Fibroblast of lung (primary cell): ENCODE measurements at regions not wholly inside any gene's neighbourhood (a gene's known extent, or its start where the extent isn't known, plus 50 kb on each side); places are given as distances from the start of the nearest gene placed in this dataset.

ENCODE experiments used
- DNase-seq, 2 donors: peaks; one replicate each; pipeline versions ENCODE4 v3.0.0 to v3.0.0-alpha.2; 2010; ENCODE audit warnings: low read depth in 2 of 2
- H2AFZ ChIP-seq: 2 replicates; pipeline ENCODE4 v1.5.1; 2012; ENCODE audit warnings: low read length, control low read depth, inconsistent platforms
- H3K27ac ChIP-seq: 2 replicates; pipeline ENCODE4 v1.5.1; 2011; ENCODE audit warnings: low read length, control low read depth; ENCODE audit not compliant: insufficient read depth
- H3K27me3 ChIP-seq: 2 replicates; pipeline ENCODE4 v1.5.1; 2011; ENCODE audit warnings: mild to moderate bottlenecking, low read length; ENCODE audit not compliant: control insufficient read depth, insufficient read depth
- H3K36me3 ChIP-seq: 2 replicates; pipeline ENCODE4 v1.5.1; 2011; ENCODE audit warnings: low read length; ENCODE audit not compliant: control insufficient read depth, insufficient read depth
- H3K4me1 ChIP-seq: 2 replicates; pipeline ENCODE4 v1.5.1; 2011; ENCODE audit warnings: low read length; ENCODE audit not compliant: control insufficient read depth, insufficient read depth; ENCODE audit errors: extremely low read depth
- H3K4me2 ChIP-seq: 2 replicates; pipeline ENCODE4 v1.5.1; 2011; ENCODE audit warnings: low read length, control low read depth; ENCODE audit not compliant: insufficient read depth; ENCODE audit errors: extremely low read depth
- H3K4me3 ChIP-seq, 4 experiments: fragments of 200-600 bp in 1 of 4; sonication (generic) in 1 of 4; replicated peaks in 1 of 4; 2 replicates each; pipeline ENCODE4 v1.5.1; 2011 to 2016; ENCODE audit warnings: low read length in 4 of 4, low read depth in 3 of 4, mild to moderate bottlenecking in 3 of 4, control low read depth in 2 of 4, inconsistent platforms in 1 of 4, mixed read lengths in 1 of 4; ENCODE audit not compliant: insufficient read depth in 1 of 4; ENCODE audit errors: control extremely low read depth in 1 of 4
- H3K79me2 ChIP-seq: 2 replicates; pipeline ENCODE4 v1.5.1; 2012; ENCODE audit warnings: mild to moderate bottlenecking, low read length, inconsistent platforms; ENCODE audit not compliant: control insufficient read depth, insufficient read depth
- H3K9ac ChIP-seq: 2 replicates; pipeline ENCODE4 v1.5.1; 2011; ENCODE audit warnings: mild to moderate bottlenecking, low read length, control low read depth; ENCODE audit not compliant: insufficient read depth
- H3K9me3 ChIP-seq: 2 replicates; pipeline ENCODE4 v1.5.1; 2012; ENCODE audit warnings: low read depth, low read length; ENCODE audit not compliant: control insufficient read depth, insufficient read depth
- H4K20me1 ChIP-seq: 2 replicates; pipeline ENCODE4 v1.5.1; 2011; ENCODE audit warnings: low read length; ENCODE audit not compliant: control insufficient read depth, insufficient read depth; ENCODE audit errors: extremely low read depth
- EZH2 ChIP-seq: IDR thresholded peaks from 2 replicates; pipeline ENCODE4 v1.5.1; 2012; ENCODE audit warnings: low read length, control low read depth, mild to moderate bottlenecking; ENCODE audit errors: missing control alignments
- TF ChIP-seq, protein P1 (sequence below), 2 donors: IDR thresholded peaks in 1 of 2; conservative IDR thresholded peaks in 1 of 2; 1 replicate in 1 of 2; 2 replicates in 1 of 2; pipeline ENCODE4 v1.5.1; 2011 to 2012; ENCODE audit warnings: low read length in 2 of 2, control low read depth in 1 of 2, inconsistent platforms in 1 of 2, low read depth in 1 of 2, mild to moderate bottlenecking in 1 of 2

DNA sequence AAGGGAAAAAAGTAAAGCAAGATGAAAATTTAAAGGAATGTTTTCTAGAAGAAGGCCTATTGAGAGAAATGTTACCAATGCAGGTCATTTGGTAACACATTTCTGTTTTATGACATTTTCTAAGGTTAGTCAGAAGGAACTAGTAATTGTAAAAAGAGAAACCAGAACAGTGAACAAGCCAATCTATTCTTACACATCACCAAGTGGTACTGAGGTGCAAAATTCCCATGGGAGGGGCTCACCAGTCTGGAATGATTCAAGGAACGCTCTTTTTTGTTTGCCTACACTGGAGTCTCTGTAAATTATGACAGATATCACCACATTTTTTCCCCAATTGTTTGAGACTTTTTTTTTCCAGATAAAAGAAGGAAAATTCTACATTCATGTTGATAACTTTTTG lies 404.7 kb upstream of the CNKSR2 start:
- H2AFZ ChIP-seq = no peak overlapping the region
- no peak overlapping the region for H3K27ac ChIP-seq
- TF ChIP-seq, protein P1, sequence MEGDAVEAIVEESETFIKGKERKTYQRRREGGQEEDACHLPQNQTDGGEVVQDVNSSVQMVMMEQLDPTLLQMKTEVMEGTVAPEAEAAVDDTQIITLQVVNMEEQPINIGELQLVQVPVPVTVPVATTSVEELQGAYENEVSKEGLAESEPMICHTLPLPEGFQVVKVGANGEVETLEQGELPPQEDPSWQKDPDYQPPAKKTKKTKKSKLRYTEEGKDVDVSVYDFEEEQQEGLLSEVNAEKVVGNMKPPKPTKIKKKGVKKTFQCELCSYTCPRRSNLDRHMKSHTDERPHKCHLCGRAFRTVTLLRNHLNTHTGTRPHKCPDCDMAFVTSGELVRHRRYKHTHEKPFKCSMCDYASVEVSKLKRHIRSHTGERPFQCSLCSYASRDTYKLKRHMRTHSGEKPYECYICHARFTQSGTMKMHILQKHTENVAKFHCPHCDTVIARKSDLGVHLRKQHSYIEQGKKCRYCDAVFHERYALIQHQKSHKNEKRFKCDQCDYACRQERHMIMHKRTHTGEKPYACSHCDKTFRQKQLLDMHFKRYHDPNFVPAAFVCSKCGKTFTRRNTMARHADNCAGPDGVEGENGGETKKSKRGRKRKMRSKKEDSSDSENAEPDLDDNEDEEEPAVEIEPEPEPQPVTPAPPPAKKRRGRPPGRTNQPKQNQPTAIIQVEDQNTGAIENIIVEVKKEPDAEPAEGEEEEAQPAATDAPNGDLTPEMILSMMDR (conservative IDR thresholded peaks at IDR 0.05 in 1 of 2, IDR thresholded peaks at IDR 0.05 in 1 of 2; ENCODE audit: low read depth in 1 of 2, low read length in 2 of 2) = no peak
- no peak for TF ChIP-seq EZH2
- H3K4me3 ChIP-seq = no peak overlapping the region
- H3K4me2 ChIP-seq = no peak overlapping the region
- DNase-seq = no peak
- no peak overlapping the region for H3K9ac ChIP-seq
- H3K9me3 ChIP-seq = no peaks in the 10 kb centered on the region
- H3K79me2 ChIP-seq = no peaks in the 10 kb centered on the region
- H3K36me3 ChIP-seq = no peaks in the 10 kb centered on the region
- H4K20me1 ChIP-seq = no peaks in the 10 kb centered on the region
- H3K4me1 ChIP-seq = no peaks in the 10 kb centered on the region
- no peaks in the 10 kb centered on the region for H3K27me3 ChIP-seq

DNA sequence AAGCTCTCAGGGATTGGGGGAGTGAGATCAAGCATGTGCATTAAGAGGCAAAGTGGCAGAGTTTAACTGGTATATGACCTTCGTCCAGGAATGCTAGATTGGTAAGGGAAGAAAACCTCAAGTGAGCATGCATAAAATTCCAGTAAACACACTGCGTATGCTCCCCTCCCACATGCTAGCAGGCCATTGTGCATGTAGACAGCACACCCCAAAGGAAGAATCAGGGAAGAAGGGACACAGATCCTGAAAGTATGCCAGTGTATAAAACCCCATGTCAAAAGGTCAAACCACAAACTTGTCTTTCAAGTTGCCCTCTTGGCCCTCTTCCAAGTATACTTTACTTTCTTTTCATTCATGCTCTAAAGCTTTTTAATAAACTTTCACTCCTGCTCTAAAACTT lies 405.2 kb upstream of the CNKSR2 start:
- Histone ChIP-seq H3K79me2 (no peaks in the 10 kb centered on the region), H3K9ac (no peak overlapping the region), H3K27ac (no peak overlapping the region), H3K4me2 (no peak overlapping the region), H3K36me3 (no peaks in the 10 kb centered on the region), H3K4me3 (no peak overlapping the region), H3K27me3 (no peaks in the 10 kb centered on the region), H3K9me3 (no peaks in the 10 kb centered on the region), H3K4me1 (no peaks in the 10 kb centered on the region), H2AFZ (no peak overlapping the region), H4K20me1 (no peaks in the 10 kb centered on the region)
- TF ChIP-seq, protein P1 (conservative IDR thresholded peaks at IDR 0.05 in 1 of 2, IDR thresholded peaks at IDR 0.05 in 1 of 2; ENCODE audit: low read depth in 1 of 2, low read length in 2 of 2) = no peak
- no peak for TF ChIP-seq EZH2
- peak in 1 of 2 donors; percentile 42 for DNase-seq

DNA sequence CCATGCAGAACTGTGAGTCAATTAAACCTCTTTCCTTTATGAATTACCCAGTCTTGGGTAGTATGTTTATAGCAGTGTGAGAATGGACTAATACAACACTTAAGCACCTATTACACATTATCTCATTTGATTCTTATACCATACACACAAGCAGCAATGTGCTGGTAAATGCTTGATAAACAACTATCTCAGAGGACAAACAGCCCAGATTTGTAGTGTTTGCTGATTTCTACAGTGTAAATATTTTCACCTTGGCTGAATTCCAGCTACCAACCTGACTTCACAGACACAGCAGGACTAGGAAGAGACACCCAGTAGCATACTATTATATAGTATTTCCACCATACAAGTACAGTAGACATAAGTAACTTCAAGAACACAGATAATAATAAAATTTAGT lies 406.5 kb upstream of the CNKSR2 start:
- no peaks in the 10 kb centered on the region for H3K9me3 ChIP-seq
- no peaks in the 10 kb centered on the region for H4K20me1 ChIP-seq
- no peaks in the 10 kb centered on the region for H3K79me2 ChIP-seq
- no peaks in the 10 kb centered on the region for H3K27me3 ChIP-seq
- no peak overlapping the region for H3K4me2 ChIP-seq
- no peak for TF ChIP-seq EZH2
- TF ChIP-seq, protein P1 (conservative IDR thresholded peaks at IDR 0.05 in 1 of 2, IDR thresholded peaks at IDR 0.05 in 1 of 2; ENCODE audit: low read depth in 1 of 2, low read length in 2 of 2) = no peak
- no peak for DNase-seq
- H3K4me1 ChIP-seq = no peaks in the 10 kb centered on the region
- H2AFZ ChIP-seq = no peak overlapping the region
- no peak overlapping the region for H3K27ac ChIP-seq
- H3K9ac ChIP-seq = no peak overlapping the region
- H3K36me3 ChIP-seq = no peaks in the 10 kb centered on the region
- no peak overlapping the region for H3K4me3 ChIP-seq
